Endothelial cell of umbilical vein (primary cell): ENCODE measurements at regions not wholly inside any gene's neighbourhood (a gene's known extent, or its start where the extent isn't known, plus 50 kb on each side); places are given as distances from the start of the nearest gene placed in this dataset.

ENCODE experiments used
- BruUV-seq: library from RNA; stranded (reverse); fragments of 400-500 nt; replicated peaks from 2 replicates; lab custom pipeline; 2021; lab: Mats Ljungman, UMichigan
- CTCF ChIA-PET: fragments of 300-600, 350-600 bp; sonication (Branson Sonifier 250); formaldehyde crosslinking; loops from one replicate; lab custom pipeline; 2021; ENCODE audit warnings: antibody characterized with exemption, inconsistent platforms; lab: Charles Lee
- POLR2A ChIA-PET: fragments of 300-600, 350-600 bp; sonication (Branson Sonifier 250); formaldehyde crosslinking; loops from one replicate; lab custom pipeline; 2021; ENCODE audit warnings: antibody characterized with exemption, inconsistent platforms; lab: Charles Lee
- DNase-seq: peaks from one replicate; pipeline ENCODE4 v3.0.0-alpha.2; 2011; ENCODE audit warnings: low read depth, low spot score
- FAIRE-seq: peaks from 2 replicates; lab custom pipeline; 2011; peaks lifted over from hg19 to GRCh38; lab: Jason Lieb, UNC
- H2AFZ ChIP-seq: 2 replicates; pipeline ENCODE4 v1.6.0; 2012; ENCODE audit warnings: low read depth, low read length, control low read depth, inconsistent platforms
- H3K27ac ChIP-seq: 2 replicates; pipeline ENCODE4 v1.5.1; 2011; ENCODE audit warnings: low read depth, mild to moderate bottlenecking, control low read depth, low read length, moderate library complexity; ENCODE audit not compliant: insufficient read depth
- H3K27me3 ChIP-seq, 2 experiments: 2 replicates each; pipeline versions ENCODE4 v1.6.0 to v1.6.1; 2011; ENCODE audit warnings: low read length in 2 of 2, mixed read lengths in 1 of 2; ENCODE audit not compliant: control insufficient read depth in 2 of 2, insufficient read depth in 2 of 2
- H3K36me3 ChIP-seq, 2 experiments: 2 replicates in 1 of 2; 3 replicates in 1 of 2; pipeline ENCODE4 v1.5.1; 2011; ENCODE audit warnings: low read length in 2 of 2, mild to moderate bottlenecking in 1 of 2, moderate library complexity in 1 of 2; ENCODE audit not compliant: control insufficient read depth in 2 of 2, insufficient read depth in 2 of 2; ENCODE audit errors: extremely low read depth in 1 of 2
- H3K4me1 ChIP-seq: 3 replicates; pipeline ENCODE4 v1.5.1; 2011; ENCODE audit warnings: mild to moderate bottlenecking, low read length; ENCODE audit not compliant: control insufficient read depth, insufficient read depth; ENCODE audit errors: extremely low read depth
- H3K4me2 ChIP-seq: 2 replicates; pipeline ENCODE4 v1.6.1; 2011; ENCODE audit warnings: low read length, control low read depth, mixed read lengths; ENCODE audit not compliant: insufficient read depth
- H3K4me3 ChIP-seq, 3 experiments: fragments of 200-600 bp in 1 of 3; sonication (generic), shearing (Covaris generic) in 1 of 3; replicated peaks in 1 of 3; 2 replicates each; pipeline ENCODE4 v1.5.1; 2011 to 2016; ENCODE audit warnings: control low read depth in 3 of 3, low read length in 3 of 3, mild to moderate bottlenecking in 2 of 3, inconsistent platforms in 1 of 3, low read depth in 1 of 3, moderate library complexity in 1 of 3; ENCODE audit not compliant: insufficient read depth in 1 of 3
- H3K79me2 ChIP-seq: 2 replicates; pipeline ENCODE4 v1.6.0; 2012; ENCODE audit warnings: low read length, inconsistent platforms; ENCODE audit not compliant: control insufficient read depth, insufficient read depth
- H3K9ac ChIP-seq: replicated peaks from 2 replicates; pipeline ENCODE3; 2011; ENCODE audit warnings: low read length, control low read depth; ENCODE audit not compliant: insufficient read depth; ENCODE audit errors: extremely low read depth
- H3K9me1 ChIP-seq: replicated peaks from 3 replicates; pipeline ENCODE4 v1.6.0; 2011; ENCODE audit warnings: mild to moderate bottlenecking, low read length; ENCODE audit not compliant: control insufficient read depth, insufficient read depth; ENCODE audit errors: extremely low read depth
- H3K9me3 ChIP-seq: replicated peaks from 2 replicates; pipeline ENCODE4 v1.5.1; 2012; ENCODE audit warnings: low read length, inconsistent platforms; ENCODE audit not compliant: control insufficient read depth, insufficient read depth
- H4K20me1 ChIP-seq: replicated peaks from 2 replicates; pipeline ENCODE3; 2011; ENCODE audit warnings: mild to moderate bottlenecking, low read length; ENCODE audit not compliant: control insufficient read depth, insufficient read depth; ENCODE audit errors: extremely low read depth
- EZH2 ChIP-seq: IDR thresholded peaks from 2 replicates; pipeline ENCODE4 v1.6.1; 2012; ENCODE audit warnings: borderline replicate concordance, low read depth, mild to moderate bottlenecking, moderate library complexity, low read length, inconsistent platforms; ENCODE audit not compliant: severe bottlenecking
- FOS ChIP-seq: IDR thresholded peaks from 2 replicates; pipeline ENCODE4 v1.6.1; 2011; ENCODE audit warnings: mild to moderate bottlenecking, low read length, moderate library complexity, borderline replicate concordance; ENCODE audit not compliant: insufficient read depth
- GATA2 ChIP-seq: IDR thresholded peaks from 2 replicates; pipeline ENCODE4 v1.7.0; 2011; ENCODE audit warnings: low read depth, mild to moderate bottlenecking, moderate library complexity, mixed read lengths, low read length; ENCODE audit not compliant: insufficient read length, insufficient read depth
- JUN ChIP-seq: IDR thresholded peaks from 2 replicates; pipeline ENCODE4 v1.6.1; 2011; ENCODE audit warnings: borderline replicate concordance, low read depth; ENCODE audit not compliant: insufficient read length, insufficient read depth
- MAX ChIP-seq: IDR thresholded peaks from 2 replicates; pipeline ENCODE4 v1.6.1; 2011; ENCODE audit not compliant: insufficient read depth, insufficient read length
- MYC ChIP-seq: IDR thresholded peaks from one replicate; pipeline ENCODE4 v1.6.1; 2011; ENCODE audit warnings: mild to moderate bottlenecking, low read depth, low read length
- POLR2A ChIP-seq: IDR thresholded peaks from 2 replicates; pipeline ENCODE4 v1.6.1; 2012; ENCODE audit warnings: low read depth, mild to moderate bottlenecking, control low read depth, low read length
- POLR2AphosphoS5 ChIP-seq: IDR thresholded peaks from 2 replicates; pipeline ENCODE4 v1.6.1; 2012; ENCODE audit warnings: low read depth, mild to moderate bottlenecking, control low read depth, low read length, moderate library complexity; ENCODE audit not compliant: insufficient read depth
- dilution Hi-C: fragments of 300-500 bp; cut with MboI; formaldehyde crosslinking; loops from one replicate; pipeline ENCODE4 v1.15.0; 2019; ENCODE audit warnings: low sequenced_read_pairs; ENCODE audit not compliant: extremely low pct_ligation_motif_present
- intact Hi-C: fragments of 100-400 bp; cut with micrococcal nuclease; formaldehyde crosslinking; loops from one replicate; pipeline ENCODE4 v1.10.0; 2022
- TF ChIP-seq, protein P1 (sequence below), 2 donors: IDR thresholded peaks; 1 replicate in 1 of 2; 2 replicates in 1 of 2; pipeline ENCODE4 v1.5.1; 2011; ENCODE audit warnings: low read length in 2 of 2, mild to moderate bottlenecking in 2 of 2, moderate library complexity in 2 of 2, control low read depth in 1 of 2, inconsistent platforms in 1 of 2, low read depth in 1 of 2; ENCODE audit not compliant: insufficient read depth in 1 of 2; ENCODE audit errors: extremely low read depth in 1 of 2

DNA sequence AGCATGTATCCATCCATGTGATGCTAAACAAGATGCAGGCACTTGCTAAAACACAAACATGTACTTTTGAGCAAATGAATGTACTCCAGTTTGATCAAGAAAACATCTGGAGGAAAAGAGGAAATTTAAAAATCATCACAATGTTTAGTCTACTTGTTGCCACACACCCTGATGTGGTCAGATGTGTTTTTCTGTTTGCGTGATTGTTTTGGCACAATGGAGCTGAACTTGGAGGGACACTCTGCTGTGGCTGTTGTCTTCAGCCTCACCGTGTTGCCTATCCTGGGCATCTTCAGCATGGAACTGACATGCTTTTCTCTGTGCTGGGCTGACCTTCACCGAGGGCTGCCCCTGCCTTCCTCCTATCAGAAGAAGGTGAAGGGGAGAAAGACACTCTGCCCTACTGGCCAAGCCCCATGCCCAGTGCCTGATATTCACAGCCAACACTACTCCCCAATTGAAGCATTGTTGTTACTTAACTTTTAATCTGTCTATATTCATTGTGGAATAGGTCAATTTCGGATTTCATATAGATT is 268.3 kb upstream of the IGFBP3 start:
- dilution Hi-C loops, result no loop called here
- H2AFZ ChIP-seq, result no peak overlapping the region
- POLR2A ChIA-PET, result no interaction called here
- no peaks in the 10 kb centered on the region for H3K9me1 ChIP-seq
- DNase-seq (no peak), FAIRE-seq (no peak)
- H3K9me3 ChIP-seq, result no peaks in the 10 kb centered on the region
- no peak for TF ChIP-seq POLR2AphosphoS5
- no peak for TF ChIP-seq FOS
- no peak for TF ChIP-seq JUN
- TF ChIP-seq EZH2, result no peak
- TF ChIP-seq MYC, result no peak
- no peak for TF ChIP-seq GATA2
- no peaks in the 10 kb centered on the region for H3K27me3 ChIP-seq
- no peaks in the 10 kb centered on the region for H4K20me1 ChIP-seq
- no peak overlapping the region for H3K4me3 ChIP-seq
- no peak overlapping the region for H3K4me2 ChIP-seq
- no peak overlapping the region for H3K9ac ChIP-seq
- H3K79me2 ChIP-seq, result no peaks in the 10 kb centered on the region
- no TSS peak for BruUV-seq
- no peaks in the 10 kb centered on the region for H3K36me3 ChIP-seq
- CTCF ChIA-PET, result no interaction called here
- intact Hi-C loops, result no loop called here
- H3K27ac ChIP-seq, result no peak overlapping the region
- H3K4me1 ChIP-seq, result no peaks in the 10 kb centered on the region

- Histone ChIP-seq H3K36me3 (no peaks in the 10 kb centered on the region), H3K4me1 (no peaks in the 10 kb centered on the region), H3K9me1 (no peaks in the 10 kb centered on the region), H3K27me3 (no peaks in the 10 kb centered on the region), H3K9me3 (no peaks in the 10 kb centered on the region), H3K27ac (no peak overlapping the region), H4K20me1 (no peaks in the 10 kb centered on the region), H3K4me2 (no peak overlapping the region), H3K9ac (no peak overlapping the region), H2AFZ (no peak overlapping the region), H3K4me3 (no peak overlapping the region), H3K79me2 (no peaks in the 10 kb centered on the region)
- POLR2A ChIA-PET, result no interaction called here
- TF ChIP-seq GATA2 (no peak), JUN (no peak), POLR2AphosphoS5 (no peak), MAX (no peak), EZH2 (no peak), FOS (no peak), POLR2A (no peak), MYC (no peak)
- TF ChIP-seq, protein P1, sequence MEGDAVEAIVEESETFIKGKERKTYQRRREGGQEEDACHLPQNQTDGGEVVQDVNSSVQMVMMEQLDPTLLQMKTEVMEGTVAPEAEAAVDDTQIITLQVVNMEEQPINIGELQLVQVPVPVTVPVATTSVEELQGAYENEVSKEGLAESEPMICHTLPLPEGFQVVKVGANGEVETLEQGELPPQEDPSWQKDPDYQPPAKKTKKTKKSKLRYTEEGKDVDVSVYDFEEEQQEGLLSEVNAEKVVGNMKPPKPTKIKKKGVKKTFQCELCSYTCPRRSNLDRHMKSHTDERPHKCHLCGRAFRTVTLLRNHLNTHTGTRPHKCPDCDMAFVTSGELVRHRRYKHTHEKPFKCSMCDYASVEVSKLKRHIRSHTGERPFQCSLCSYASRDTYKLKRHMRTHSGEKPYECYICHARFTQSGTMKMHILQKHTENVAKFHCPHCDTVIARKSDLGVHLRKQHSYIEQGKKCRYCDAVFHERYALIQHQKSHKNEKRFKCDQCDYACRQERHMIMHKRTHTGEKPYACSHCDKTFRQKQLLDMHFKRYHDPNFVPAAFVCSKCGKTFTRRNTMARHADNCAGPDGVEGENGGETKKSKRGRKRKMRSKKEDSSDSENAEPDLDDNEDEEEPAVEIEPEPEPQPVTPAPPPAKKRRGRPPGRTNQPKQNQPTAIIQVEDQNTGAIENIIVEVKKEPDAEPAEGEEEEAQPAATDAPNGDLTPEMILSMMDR (IDR thresholded peaks at IDR 0.05; ENCODE audit: extremely low read depth in 1 of 2, insufficient read depth in 1 of 2, low read depth in 1 of 2, low read length in 2 of 2), result no peak
- no peak for DNase-seq
- dilution Hi-C loops, result no loop called here
- intact Hi-C loops, result no loop called here
- CTCF ChIA-PET, result no interaction called here
- FAIRE-seq, result no peak
- BruUV-seq, result no TSS peak
These were observed 265.1 kb upstream of the IGFBP3 start for GRCh38 chr7:46186131-46186530.
